ENCODE measurements at regions not wholly inside any gene's neighbourhood (a gene's known extent, or its start where the extent isn't known, plus 50 kb on each side); places are given as distances from the start of the nearest gene placed in this dataset.

DNA sequence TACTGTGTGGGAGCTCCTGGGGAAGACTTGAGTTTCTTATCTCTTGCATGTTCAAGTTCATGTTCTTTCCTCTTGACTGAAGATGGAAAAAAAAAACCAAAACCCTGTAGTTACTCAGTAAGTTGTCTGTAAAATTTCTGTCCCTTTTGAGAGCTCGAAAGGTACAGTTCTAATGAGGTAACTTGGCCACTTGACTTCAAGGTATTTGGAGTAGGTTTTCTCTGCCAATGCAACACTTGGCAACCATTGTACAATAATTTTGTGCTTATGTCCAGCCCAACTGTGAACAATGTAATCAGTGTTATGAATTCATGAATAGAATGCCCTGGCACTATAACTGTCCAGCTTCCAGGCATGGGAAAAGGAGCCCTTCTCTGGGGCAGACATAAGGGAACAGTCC is 111.0 kb downstream of the LIPG start:
- no peak overlapping the region for H3K4me3 ChIP-seq (ENCODE audit: low read depth, low read length)
- DNase-seq (ENCODE audit: low read depth): no peak
- TF ChIP-seq, protein P1, sequence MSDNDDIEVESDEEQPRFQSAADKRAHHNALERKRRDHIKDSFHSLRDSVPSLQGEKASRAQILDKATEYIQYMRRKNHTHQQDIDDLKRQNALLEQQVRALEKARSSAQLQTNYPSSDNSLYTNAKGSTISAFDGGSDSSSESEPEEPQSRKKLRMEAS (IDR thresholded peaks at IDR 0.05; ENCODE audit: low read depth, low read length): no peak
- TF ChIP-seq POLR2A (IDR thresholded peaks at IDR 0.05; ENCODE audit: extremely low read depth, insufficient read length) (no peak), MYC (IDR thresholded peaks at IDR 0.05; ENCODE audit: low read depth, low read length) (no peak)
- TF ChIP-seq, protein P2, sequence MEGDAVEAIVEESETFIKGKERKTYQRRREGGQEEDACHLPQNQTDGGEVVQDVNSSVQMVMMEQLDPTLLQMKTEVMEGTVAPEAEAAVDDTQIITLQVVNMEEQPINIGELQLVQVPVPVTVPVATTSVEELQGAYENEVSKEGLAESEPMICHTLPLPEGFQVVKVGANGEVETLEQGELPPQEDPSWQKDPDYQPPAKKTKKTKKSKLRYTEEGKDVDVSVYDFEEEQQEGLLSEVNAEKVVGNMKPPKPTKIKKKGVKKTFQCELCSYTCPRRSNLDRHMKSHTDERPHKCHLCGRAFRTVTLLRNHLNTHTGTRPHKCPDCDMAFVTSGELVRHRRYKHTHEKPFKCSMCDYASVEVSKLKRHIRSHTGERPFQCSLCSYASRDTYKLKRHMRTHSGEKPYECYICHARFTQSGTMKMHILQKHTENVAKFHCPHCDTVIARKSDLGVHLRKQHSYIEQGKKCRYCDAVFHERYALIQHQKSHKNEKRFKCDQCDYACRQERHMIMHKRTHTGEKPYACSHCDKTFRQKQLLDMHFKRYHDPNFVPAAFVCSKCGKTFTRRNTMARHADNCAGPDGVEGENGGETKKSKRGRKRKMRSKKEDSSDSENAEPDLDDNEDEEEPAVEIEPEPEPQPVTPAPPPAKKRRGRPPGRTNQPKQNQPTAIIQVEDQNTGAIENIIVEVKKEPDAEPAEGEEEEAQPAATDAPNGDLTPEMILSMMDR (IDR thresholded peaks at IDR 0.05; ENCODE audit: low read depth, low read length): no peak

DNA sequence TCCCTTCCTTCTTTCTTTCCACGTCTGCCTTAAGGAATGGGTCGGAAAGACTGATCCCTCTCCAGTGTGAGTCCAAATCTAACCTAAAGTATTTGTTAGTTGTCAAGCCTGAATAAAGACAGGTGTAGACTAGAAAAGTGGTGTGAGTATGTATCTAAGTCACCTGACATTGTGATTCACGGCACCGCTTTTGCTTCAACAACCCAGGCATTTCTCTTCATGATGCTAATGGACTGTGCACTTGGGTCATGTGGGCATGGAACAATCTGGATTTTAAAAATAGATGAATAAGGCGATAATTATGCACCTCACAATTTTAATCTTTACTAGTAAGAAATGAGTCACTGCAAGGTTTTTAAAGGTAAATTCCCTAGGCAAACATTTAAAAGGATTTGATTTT is 107.5 kb downstream of the LIPG start:
- no peak overlapping the region for H3K4me3 ChIP-seq (ENCODE audit: low read depth, low read length)
- no peak for TF ChIP-seq MYC (IDR thresholded peaks at IDR 0.05; ENCODE audit: low read depth, low read length)
- TF ChIP-seq POLR2A (IDR thresholded peaks at IDR 0.05; ENCODE audit: extremely low read depth, insufficient read length): no peak
- TF ChIP-seq, protein P2 (IDR thresholded peaks at IDR 0.05; ENCODE audit: low read depth, low read length): no peak
- TF ChIP-seq, protein P1 (IDR thresholded peaks at IDR 0.05; ENCODE audit: low read depth, low read length): no peak
- no peak for DNase-seq (ENCODE audit: low read depth)

DNA sequence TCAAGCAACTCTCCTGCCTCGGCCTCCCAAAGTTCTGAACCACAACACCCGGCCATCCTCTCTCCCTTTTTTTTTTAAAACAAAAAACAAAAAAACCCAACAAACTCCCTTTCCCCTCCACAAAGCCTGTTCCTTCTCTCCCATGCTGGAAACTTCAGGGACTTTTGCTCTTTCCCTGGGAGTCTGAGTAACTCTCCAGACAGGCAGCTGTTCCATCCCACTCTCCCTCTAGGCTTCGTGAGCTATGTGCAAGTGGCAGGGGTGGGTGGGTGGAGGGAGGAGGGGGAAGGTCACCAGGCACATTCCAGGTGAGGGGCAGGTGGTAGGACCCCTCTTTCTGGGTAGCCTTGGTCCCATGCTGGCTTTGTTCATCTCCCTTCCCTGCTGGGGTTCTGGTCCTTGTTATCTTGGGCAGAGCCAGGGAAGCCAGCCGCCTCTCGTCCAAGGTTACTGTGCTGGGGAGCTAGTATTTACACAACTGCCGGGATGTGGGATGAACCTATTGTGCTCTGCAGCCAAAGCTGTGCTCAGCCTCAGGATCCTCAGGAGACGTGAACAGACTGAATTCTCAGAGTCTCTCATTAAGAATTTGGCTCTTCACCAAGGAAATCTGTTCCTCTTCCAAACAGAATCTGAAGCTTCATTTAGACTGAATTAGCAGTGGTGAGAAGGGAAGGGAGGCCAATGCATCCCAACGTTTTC is 106.9 kb downstream of the LIPG start:
- TF ChIP-seq POLR2A (IDR thresholded peaks at IDR 0.05; ENCODE audit: extremely low read depth, insufficient read length): no peak
- TF ChIP-seq, protein P2 (IDR thresholded peaks at IDR 0.05; ENCODE audit: low read depth, low read length): no peak
- TF ChIP-seq, protein P1 (IDR thresholded peaks at IDR 0.05; ENCODE audit: low read depth, low read length): no peak
- TF ChIP-seq MYC (IDR thresholded peaks at IDR 0.05; ENCODE audit: low read depth, low read length): no peak
- no peak for DNase-seq (ENCODE audit: low read depth)
- H3K4me3 ChIP-seq (ENCODE audit: low read depth, low read length): no peak overlapping the region

DNA sequence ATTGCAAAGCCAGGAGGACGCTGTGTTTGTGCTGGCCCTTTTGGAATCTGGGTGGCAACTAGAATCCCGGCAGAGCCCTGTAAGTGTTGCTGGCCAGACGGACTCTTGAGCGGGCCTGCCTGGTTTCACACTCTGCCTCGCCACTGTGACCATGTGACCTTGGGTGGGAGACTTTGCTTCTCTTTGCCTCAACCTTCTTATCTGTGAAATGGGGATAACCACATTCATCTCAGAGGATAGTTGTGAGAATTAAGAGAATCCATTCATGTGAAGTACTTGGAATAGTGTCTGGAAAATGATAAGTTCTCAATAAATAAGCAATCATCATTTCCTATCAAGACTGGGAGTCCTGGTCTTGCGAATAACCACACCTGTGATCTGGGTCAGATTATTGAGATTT is 105.6 kb downstream of the LIPG start:
- TF ChIP-seq, protein P2 (IDR thresholded peaks at IDR 0.05; ENCODE audit: low read depth, low read length): no peak
- TF ChIP-seq, protein P1 (IDR thresholded peaks at IDR 0.05; ENCODE audit: low read depth, low read length): no peak
- TF ChIP-seq POLR2A (IDR thresholded peaks at IDR 0.05; ENCODE audit: extremely low read depth, insufficient read length) (no peak), MYC (IDR thresholded peaks at IDR 0.05; ENCODE audit: low read depth, low read length) (no peak)

DNA sequence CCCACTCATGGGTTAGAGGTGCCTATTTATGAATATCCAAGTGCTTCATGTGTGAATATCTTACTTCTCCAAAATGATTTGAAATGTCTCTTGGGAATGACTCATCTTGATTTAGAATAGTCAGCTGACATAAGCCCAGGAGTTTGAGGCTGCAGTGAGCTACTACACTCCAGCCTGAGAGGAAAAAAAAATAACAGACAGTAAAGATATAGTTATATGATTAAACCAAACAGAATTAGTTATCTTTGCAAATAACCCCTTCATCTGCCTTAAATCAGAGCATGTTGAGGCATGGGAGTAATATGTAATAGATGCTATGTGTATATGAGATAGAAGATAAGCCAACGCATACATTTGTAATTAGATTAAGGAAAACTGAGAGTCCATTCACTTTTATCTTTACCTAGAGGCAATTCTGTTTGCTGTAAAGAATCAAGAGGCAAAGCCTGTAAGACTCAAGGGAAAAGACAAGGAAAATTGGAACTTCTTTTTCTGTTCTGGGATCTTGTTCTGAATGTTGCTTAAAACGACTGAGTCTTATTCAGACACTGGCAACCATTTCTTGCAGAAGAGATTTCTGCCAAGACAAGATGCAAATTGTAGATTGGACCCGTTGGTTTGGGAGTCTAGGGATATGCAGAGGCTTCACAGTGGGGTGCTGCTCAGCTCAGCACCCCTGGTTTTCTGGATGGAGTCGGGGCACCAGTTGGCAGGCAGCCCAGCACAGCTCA is 104.4 kb downstream of the LIPG start:
- no peak overlapping the region for H3K4me3 ChIP-seq (ENCODE audit: low read depth, low read length)
- peak; percentile 45 for DNase-seq (ENCODE audit: low read depth)
- TF ChIP-seq, protein P2 (IDR thresholded peaks at IDR 0.05; ENCODE audit: low read depth, low read length): no peak

More for the DNA sequence above, 105.6 kb downstream of the LIPG start:
- DNase-seq (ENCODE audit: low read depth): no peak
- no peak overlapping the region for H3K4me3 ChIP-seq (ENCODE audit: low read depth, low read length)

All from NB4 (cell line).